A549 (cell line): ENCODE measurements at regions not wholly inside any gene's neighbourhood (a gene's known extent, or its start where the extent isn't known, plus 50 kb on each side); places are given as distances from the start of the nearest gene placed in this dataset.

Experiments used
- ATAC-seq, 2 experiments: fragments of 200-7000 bp in 1 of 2; fragments of >200 bp in 1 of 2; cut with Nextera tagmentation in 1 of 2; cut with Tn5 transposase in 1 of 2; 3 replicates each; pipeline versions ENCODE4 v1.8.0 to v1.9.1; 2018 to 2020; ENCODE audit warnings: mild to moderate bottlenecking in 1 of 2, moderate library complexity in 1 of 2
- CTCF ChIA-PET: fragments of 300-600 bp; sonication (Branson Sonifier 250); formaldehyde crosslinking; extraction: SDS; loops from one replicate; lab custom pipeline; 2021; ENCODE audit warnings: antibody characterized with exemption, inconsistent platforms; lab: Yijun Ruan, JAX
- POLR2A ChIA-PET: fragments of 350-600 bp; formaldehyde crosslinking; extraction: SDS; loops from one replicate; lab custom pipeline; 2021; ENCODE audit warnings: antibody characterized with exemption, inconsistent platforms; lab: Yijun Ruan, JAX
- DNase-seq, 2 experiments: peaks; one replicate each; pipeline versions ENCODE4 v3.0.0 to v3.0.0-alpha.2; 2011 to 2016; ENCODE audit warnings: low read depth in 1 of 2, low spot score in 1 of 2
- FAIRE-seq: peaks from 2 replicates; lab custom pipeline; 2011; peaks lifted over from hg19 to GRCh38; lab: Jason Lieb, UNC
- H3K27ac ChIP-seq, 2 experiments: fragments of >200 bp; sonication (Bioruptor Twin); formaldehyde crosslinking; 3 replicates each; pipeline ENCODE4 v1.5.1; 2016 to 2017
- H3K4me1 ChIP-seq: fragments of >200 bp; sonication (Bioruptor Twin); formaldehyde crosslinking; 3 replicates; pipeline ENCODE4 v1.6.1; 2016
- H3K4me2 ChIP-seq: fragments of >200 bp; sonication (Bioruptor Twin); formaldehyde crosslinking; 3 replicates; pipeline ENCODE4 v1.6.1; 2016
- H3K4me3 ChIP-seq: fragments of >200 bp; sonication (Bioruptor Twin); formaldehyde crosslinking; 3 replicates; pipeline ENCODE4 v1.5.1; 2016
- H3K9me3 ChIP-seq: fragments of >200 bp; sonication (Bioruptor Twin); formaldehyde crosslinking; 3 replicates; pipeline ENCODE4 v1.6.1; 2016
- BCL3 ChIP-seq: fragments of >200 bp; sonication (Bioruptor Twin); formaldehyde crosslinking; IDR thresholded peaks from 3 replicates; pipeline ENCODE4 v1.6.1; 2016
- CEBPB ChIP-seq, 2 experiments: fragments of >200 bp in 1 of 2; sonication (Bioruptor Twin) in 1 of 2; formaldehyde crosslinking in 1 of 2; IDR thresholded peaks; 2 replicates each; pipeline ENCODE4 v1.6.1; 2012 to 2016
- CHD4 ChIP-seq: fragments of 200-600 bp; sonication (generic); IDR thresholded peaks from 2 replicates; pipeline ENCODE4 v1.6.1; 2016; ENCODE audit warnings: antibody characterized with exemption, mild to moderate bottlenecking, borderline replicate concordance
- CTCF ChIP-seq: fragments of >200 bp; sonication (Bioruptor Twin); formaldehyde crosslinking; IDR thresholded peaks from 3 replicates; pipeline ENCODE4 v1.5.1; 2016
- E2F6 ChIP-seq: IDR thresholded peaks from 2 replicates; pipeline ENCODE4 v1.6.1; 2012; ENCODE audit warnings: low read depth, borderline replicate concordance
- EHF ChIP-seq: fragments of 250-450 bp; sonication (Bioruptor Pico); IDR thresholded peaks from 2 replicates; pipeline ENCODE4 v1.5.0; 2020; ENCODE audit warnings: mild to moderate bottlenecking
- FOXS1 ChIP-seq: fragments of 250-450 bp; sonication (Bioruptor Pico); IDR thresholded peaks from 2 replicates; pipeline ENCODE4 v1.5.0; 2020; ENCODE audit warnings: mild to moderate bottlenecking, moderate library complexity
- HDAC2 ChIP-seq: fragments of 200-600 bp; sonication (generic); IDR thresholded peaks from 2 replicates; pipeline ENCODE4 v1.6.1; 2016
- HEYL ChIP-seq: fragments of 250-450 bp; sonication (Bioruptor Pico); IDR thresholded peaks from 2 replicates; pipeline ENCODE4 v1.8.0; 2021; ENCODE audit warnings: mild to moderate bottlenecking, moderate library complexity
- HOXB13 ChIP-seq: fragments of 250-450 bp; sonication (Bioruptor Pico); IDR thresholded peaks from 2 replicates; pipeline ENCODE4 v1.5.0; 2020; ENCODE audit warnings: low read depth, mild to moderate bottlenecking, moderate library complexity
- HOXB5 ChIP-seq: fragments of 250-450 bp; sonication (Bioruptor Pico); IDR thresholded peaks from 2 replicates; pipeline ENCODE4 v1.5.0; 2020; ENCODE audit warnings: mild to moderate bottlenecking, moderate library complexity
- KDM5A ChIP-seq: fragments of 200-600 bp; sonication (generic); IDR thresholded peaks from 2 replicates; pipeline ENCODE4 v1.6.1; 2016; ENCODE audit warnings: antibody characterized with exemption, mild to moderate bottlenecking
- MYC ChIP-seq: IDR thresholded peaks from 2 replicates; pipeline ENCODE4 v1.6.1; 2012; ENCODE audit warnings: mild to moderate bottlenecking, inconsistent platforms, low read length, improper control_type of control experiment, borderline replicate concordance
- NFE2L2 ChIP-seq: fragments of 150-350 bp; conservative IDR thresholded peaks from 2 replicates; pipeline ENCODE4 v1.6.1; 2014; ENCODE audit warnings: low read length
- NR3C1 ChIP-seq: fragments of >200 bp; sonication (Bioruptor Twin); formaldehyde crosslinking; IDR thresholded peaks from 3 replicates; pipeline ENCODE4 v1.6.1; 2017
- PHF8 ChIP-seq: fragments of 200-600 bp; sonication (generic); IDR thresholded peaks from 2 replicates; pipeline ENCODE4 v1.6.1; 2016; ENCODE audit warnings: low read depth, mild to moderate bottlenecking, antibody characterized with exemption, moderate library complexity, borderline replicate concordance
- POLR2A ChIP-seq: IDR thresholded peaks from 2 replicates; pipeline ENCODE4 v1.6.1; 2012; ENCODE audit warnings: mild to moderate bottlenecking, low read length
- RAD21 ChIP-seq, 2 experiments: fragments of >200 bp in 1 of 2; sonication (Bioruptor Twin) in 1 of 2; formaldehyde crosslinking in 1 of 2; IDR thresholded peaks in 1 of 2; conservative IDR thresholded peaks in 1 of 2; 2 replicates in 1 of 2; 3 replicates in 1 of 2; pipeline ENCODE4 v1.6.1; 2012 to 2018; ENCODE audit warnings: inconsistent platforms in 1 of 2
- RCOR1 ChIP-seq: fragments of 150-350 bp; IDR thresholded peaks from 2 replicates; pipeline ENCODE4 v1.6.1; 2014; ENCODE audit warnings: antibody characterized with exemption, low read length, low read depth
- RFX5 ChIP-seq: fragments of 450-650 bp; IDR thresholded peaks from 2 replicates; pipeline ENCODE4 v1.7.1; 2014; ENCODE audit warnings: antibody characterized with exemption, mild to moderate bottlenecking, moderate library complexity
- RNF2 ChIP-seq: fragments of 200-600 bp; sonication (generic); IDR thresholded peaks from 2 replicates; pipeline ENCODE4 v1.6.1; 2016; ENCODE audit warnings: low read depth, mild to moderate bottlenecking, antibody characterized with exemption, moderate library complexity, borderline replicate concordance
- SREBF2 ChIP-seq: fragments of 450-650 bp; IDR thresholded peaks from 2 replicates; pipeline ENCODE4 v1.6.1; 2014; ENCODE audit warnings: mild to moderate bottlenecking, moderate library complexity
- TP53 ChIP-seq: fragments of 250-450 bp; sonication (Bioruptor Pico); IDR thresholded peaks from 2 replicates; pipeline ENCODE4 v1.5.0; 2021; ENCODE audit warnings: mild to moderate bottlenecking, moderate library complexity
- ZC3H11A ChIP-seq: fragments of 450-650 bp; IDR thresholded peaks from 2 replicates; pipeline ENCODE4 v1.6.1; 2014; ENCODE audit warnings: antibody characterized with exemption, mild to moderate bottlenecking
- ZNF302 ChIP-seq: fragments of 250-450 bp; sonication (Bioruptor Pico); IDR thresholded peaks from 2 replicates; pipeline ENCODE4 v1.9.0; 2021; ENCODE audit warnings: inconsistent platforms, mild to moderate bottlenecking, moderate library complexity
- ZSCAN20 ChIP-seq: fragments of 250-450 bp; sonication (Bioruptor Pico); IDR thresholded peaks from 2 replicates; pipeline ENCODE4 v1.8.0; 2022; ENCODE audit warnings: mild to moderate bottlenecking, moderate library complexity
- WGBS: methylation state at CpG from one replicate; pipeline ENCODE4 v1.1.6; 2017; ENCODE audit errors: missing lambda C conversion rate; 5-methylcytosine and 5-hydroxymethylcytosine counted together

GRCh38 chr5:111853748-111854147 lies 96.8 kb upstream of the NREP start:
- H3K27ac ChIP-seq, result no peak overlapping the region
- no peak overlapping the region for H3K4me3 ChIP-seq
- no peak for DNase-seq
- POLR2A ChIA-PET, result no interaction called here
- H3K4me1 ChIP-seq, result no peaks in the 10 kb centered on the region
- CTCF ChIA-PET, result interaction anchor here (0.8 kb wide), 1 partner anchor 304 kb away, joined by 3 read pairs; no protein-coding TSS in a partner anchor
- no peaks in the 10 kb centered on the region for H3K9me3 ChIP-seq
- ATAC-seq, result no peak
- H3K4me2 ChIP-seq, result no peak overlapping the region
- no peak for TF ChIP-seq ZNF302
- TF ChIP-seq HOXB5 (CRISPR knock-in tag), result no peak
- TF ChIP-seq BCL3, result no peak
- no peak for TF ChIP-seq CEBPB (IDR thresholded peaks at IDR 0.05)
- TF ChIP-seq ZC3H11A, result no peak
- TF ChIP-seq EHF (CRISPR knock-in tag), result no peak
- TF ChIP-seq CTCF, result no peak
- no peak for TF ChIP-seq CHD4
- TF ChIP-seq MYC, result no peak
- no peak for TF ChIP-seq HOXB13
- TF ChIP-seq HEYL, result no peak
- no peak for TF ChIP-seq PHF8
- TF ChIP-seq SREBF2, result no peak
- TF ChIP-seq RFX5, result no peak
- no peak for TF ChIP-seq FOXS1 (CRISPR knock-in tag)
- TF ChIP-seq POLR2A, result no peak
- TF ChIP-seq RAD21 (conservative IDR thresholded peaks at IDR 0.05 in 1 of 2, IDR thresholded peaks at IDR 0.05 in 1 of 2), result no peak
- TF ChIP-seq NR3C1, result no peak
- no peak for TF ChIP-seq E2F6
- no peak for TF ChIP-seq NFE2L2
- FAIRE-seq, result no peak
- 72% methylated on average over 3 of the region's 3 CpGs for WGBS

- no peak for ATAC-seq
- WGBS, result 51% methylated on average over 4 of the region's 4 CpGs
Observed at GRCh38 chr5:111851631-111852548, 94.9 kb upstream of the NREP start.

More at GRCh38 chr5:111851631-111852548, 94.9 kb upstream of the NREP start:
- no peak for FAIRE-seq
- no peak for DNase-seq
- no peak for TF ChIP-seq E2F6
- TF ChIP-seq RCOR1, result no peak
- TF ChIP-seq RNF2, result no peak
- TF ChIP-seq NFE2L2, result no peak
- no peak for TF ChIP-seq ZSCAN20 (CRISPR knock-in tag)
- no peak for TF ChIP-seq FOXS1 (CRISPR knock-in tag)
- no peak for TF ChIP-seq ZNF302
- no peak for TF ChIP-seq TP53 (CRISPR knock-in tag)
- no peak for TF ChIP-seq HDAC2
- TF ChIP-seq KDM5A, result no peak
- TF ChIP-seq HEYL, result no peak
- Histone ChIP-seq H3K4me1 (no peaks in the 10 kb centered on the region), H3K4me3 (no peak overlapping the region), H3K4me2 (no peak overlapping the region), H3K27ac (no peak overlapping the region), H3K9me3 (no peaks in the 10 kb centered on the region)
- CTCF ChIA-PET, result no interaction called here
- POLR2A ChIA-PET, result no interaction called here
